MM.1S (cell line): ENCODE measurements at regions not wholly inside any gene's neighbourhood (a gene's known extent, or its start where the extent isn't known, plus 50 kb on each side); places are given as distances from the start of the nearest gene placed in this dataset.

Source experiments
- EZH2 ChIP-seq: fragments of 300-600 bp; sonication (generic); optimal IDR thresholded peaks from 2 replicates; pipeline ENCODE3; 2017; ENCODE audit warnings: low read depth, mild to moderate bottlenecking, antibody characterized with exemption, low read length, mixed read lengths
- EZH2phosphoT487 ChIP-seq: fragments of 300-600 bp; sonication (generic); IDR thresholded peaks from 2 replicates; pipeline ENCODE4 v1.6.1; 2018; ENCODE audit warnings: antibody characterized with exemption, low read length
- TF ChIP-seq, protein P1 (sequence below): fragments of 300-600 bp; sonication (generic); IDR thresholded peaks from 2 replicates; pipeline ENCODE4 v1.5.1; 2016; ENCODE audit warnings: antibody characterized with exemption, low read length, mixed read lengths

- TF ChIP-seq, protein P1, sequence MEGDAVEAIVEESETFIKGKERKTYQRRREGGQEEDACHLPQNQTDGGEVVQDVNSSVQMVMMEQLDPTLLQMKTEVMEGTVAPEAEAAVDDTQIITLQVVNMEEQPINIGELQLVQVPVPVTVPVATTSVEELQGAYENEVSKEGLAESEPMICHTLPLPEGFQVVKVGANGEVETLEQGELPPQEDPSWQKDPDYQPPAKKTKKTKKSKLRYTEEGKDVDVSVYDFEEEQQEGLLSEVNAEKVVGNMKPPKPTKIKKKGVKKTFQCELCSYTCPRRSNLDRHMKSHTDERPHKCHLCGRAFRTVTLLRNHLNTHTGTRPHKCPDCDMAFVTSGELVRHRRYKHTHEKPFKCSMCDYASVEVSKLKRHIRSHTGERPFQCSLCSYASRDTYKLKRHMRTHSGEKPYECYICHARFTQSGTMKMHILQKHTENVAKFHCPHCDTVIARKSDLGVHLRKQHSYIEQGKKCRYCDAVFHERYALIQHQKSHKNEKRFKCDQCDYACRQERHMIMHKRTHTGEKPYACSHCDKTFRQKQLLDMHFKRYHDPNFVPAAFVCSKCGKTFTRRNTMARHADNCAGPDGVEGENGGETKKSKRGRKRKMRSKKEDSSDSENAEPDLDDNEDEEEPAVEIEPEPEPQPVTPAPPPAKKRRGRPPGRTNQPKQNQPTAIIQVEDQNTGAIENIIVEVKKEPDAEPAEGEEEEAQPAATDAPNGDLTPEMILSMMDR = no peak
- TF ChIP-seq EZH2phosphoT487 (no peak), EZH2 (no peak)
Observed at GRCh38 chr7:138169441-138169851, 93.2 kb downstream of the AKR1D1 start.
